Activated naive CD4-positive, alpha-beta T cell treated with anti-CD3 and anti-CD28 coated beads, Interleukin-2, amount 10 ng/mL, durations not matched to agents 7 days and 5 days (primary cell): ENCODE measurements at regions not wholly inside any gene's neighbourhood (a gene's known extent, or its start where the extent isn't known, plus 50 kb on each side); places are given as distances from the start of the nearest gene placed in this dataset.
"Not testable (repeated sequence)": the region's sequence is repeated elsewhere in the genome, so short reads cannot be mapped to it uniquely, and the experiment has no call there.

Source experiments
- CTCF ChIA-PET: fragments of 350-600 bp; sonication (Branson Sonifier 250); formaldehyde crosslinking; loops from one replicate; lab custom pipeline; 2021; ENCODE audit warnings: antibody characterized with exemption; lab: Charles Lee
- DNase-seq: peaks from one replicate; pipeline ENCODE4 v3.0.0-alpha.2; 2020
- H3K27ac Mint-ChIP-seq: one replicate; pipeline ENCODE4 v1.8.0; 2021; ENCODE audit warnings: mild to moderate bottlenecking, moderate library complexity, mixed read lengths
- H3K27me3 Mint-ChIP-seq: one replicate; pipeline ENCODE4 v1.8.0; 2021; ENCODE audit warnings: mild to moderate bottlenecking, mixed read lengths
- H3K36me3 Mint-ChIP-seq: one replicate; pipeline ENCODE4 v1.8.0; 2021; ENCODE audit warnings: mixed read lengths
- H3K4me1 Mint-ChIP-seq: one replicate; pipeline ENCODE4 v1.8.0; 2021; ENCODE audit warnings: mixed read lengths
- H3K4me3 Mint-ChIP-seq: one replicate; pipeline ENCODE4 v1.8.0; 2021; ENCODE audit warnings: mild to moderate bottlenecking, moderate library complexity, mixed read lengths
- H3K9me3 Mint-ChIP-seq: one replicate; pipeline ENCODE4 v1.8.0; 2021; ENCODE audit warnings: mixed read lengths

GRCh38 chr1:30014031-30014430, 709.4 kb downstream of the MATN1 start:
- H3K27me3 Mint-ChIP-seq = no peaks in the 10 kb centered on the region
- H3K27ac Mint-ChIP-seq = no peak overlapping the region
- H3K9me3 Mint-ChIP-seq = no peaks in the 10 kb centered on the region
- H3K4me1 Mint-ChIP-seq = peaks cover 2% of the 10 kb centered on the region
- no peak overlapping the region for H3K4me3 Mint-ChIP-seq
- no peaks in the 10 kb centered on the region for H3K36me3 Mint-ChIP-seq
- no peak for DNase-seq
- CTCF ChIA-PET = no interaction called here

DNA sequence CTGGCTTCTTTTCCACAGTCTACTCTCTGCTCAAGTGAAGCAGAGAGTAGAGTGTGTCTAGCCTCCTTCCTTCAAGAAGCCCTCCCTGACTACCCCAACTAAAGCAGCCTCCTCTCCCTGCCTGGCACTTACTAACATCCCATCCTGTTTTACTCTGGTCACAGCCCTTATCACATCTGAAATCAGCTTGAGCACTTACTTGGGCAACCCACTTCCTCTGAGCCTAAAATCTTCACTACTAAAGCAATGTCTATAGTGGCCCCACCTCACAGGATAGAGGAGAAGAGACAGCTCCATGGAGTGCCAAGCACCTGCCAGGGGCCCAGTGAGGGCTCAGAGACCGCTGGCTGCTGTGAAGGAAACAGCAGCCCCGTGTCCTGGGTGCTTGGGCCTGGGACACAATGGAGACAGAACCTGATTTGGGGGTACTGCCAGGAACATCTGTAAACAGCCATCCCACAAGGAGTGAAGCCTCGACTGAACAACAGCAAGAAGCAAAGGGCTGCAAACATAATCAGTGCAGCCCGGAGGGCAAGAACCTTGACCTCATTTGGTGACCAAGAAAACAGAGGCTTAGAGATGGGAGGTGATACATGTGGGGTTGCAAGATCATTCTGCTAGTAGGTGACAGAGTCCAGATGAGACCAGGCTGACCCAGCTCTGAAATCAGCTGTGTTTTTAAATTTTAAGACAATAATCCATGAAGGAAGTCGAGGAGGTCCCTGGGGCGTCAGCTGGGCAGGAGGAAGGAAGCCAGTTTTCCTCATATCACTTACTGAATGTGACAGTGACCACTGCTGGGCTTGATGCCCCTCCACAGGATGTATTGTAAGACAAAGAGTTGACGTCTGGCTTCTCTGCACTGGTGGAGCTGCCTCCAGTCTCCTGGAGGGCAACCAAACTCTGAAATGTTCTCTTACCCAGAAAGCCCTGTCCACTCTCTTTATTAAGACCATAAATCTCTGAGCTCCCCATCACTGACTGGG, 710.6 kb downstream of the MATN1 start:
- Mint-ChIP-seq H3K27me3 (no peaks in the 10 kb centered on the region), H3K9me3 (no peaks in the 10 kb centered on the region), H3K4me3 (no peak overlapping the region), H3K36me3 (no peaks in the 10 kb centered on the region), H3K27ac (no peak overlapping the region), H3K4me1 (peaks cover 2% of the 10 kb centered on the region)
- CTCF ChIA-PET = no interaction called here
- no peak for DNase-seq

DNA sequence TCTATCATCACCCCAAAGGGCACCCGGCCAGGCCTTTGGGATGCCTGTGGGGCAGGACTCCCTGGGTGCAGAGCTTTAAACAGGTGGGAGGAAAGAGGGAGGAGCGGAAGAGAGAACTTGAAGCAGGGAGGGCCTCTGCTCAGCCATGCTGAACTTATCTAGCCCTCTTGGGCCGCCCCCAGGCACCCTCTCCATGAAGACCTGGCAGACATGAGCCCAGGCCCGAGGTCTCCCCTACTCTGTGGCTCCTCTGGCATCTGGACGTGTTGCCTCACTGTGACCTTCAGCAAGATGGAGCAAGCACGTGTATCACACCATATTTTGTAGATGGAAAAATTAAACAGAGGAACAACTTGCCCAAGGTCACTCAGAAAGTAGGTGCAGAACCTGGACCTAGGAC, 711.4 kb downstream of the MATN1 start:
- H3K4me3 Mint-ChIP-seq = no peak overlapping the region
- CTCF ChIA-PET = no interaction called here
- no peak overlapping the region for H3K27ac Mint-ChIP-seq
- DNase-seq = no peak
- H3K27me3 Mint-ChIP-seq = no peaks in the 10 kb centered on the region
- no peaks in the 10 kb centered on the region for H3K36me3 Mint-ChIP-seq
- H3K4me1 Mint-ChIP-seq = peaks cover 2% of the 10 kb centered on the region
- no peaks in the 10 kb centered on the region for H3K9me3 Mint-ChIP-seq

DNA sequence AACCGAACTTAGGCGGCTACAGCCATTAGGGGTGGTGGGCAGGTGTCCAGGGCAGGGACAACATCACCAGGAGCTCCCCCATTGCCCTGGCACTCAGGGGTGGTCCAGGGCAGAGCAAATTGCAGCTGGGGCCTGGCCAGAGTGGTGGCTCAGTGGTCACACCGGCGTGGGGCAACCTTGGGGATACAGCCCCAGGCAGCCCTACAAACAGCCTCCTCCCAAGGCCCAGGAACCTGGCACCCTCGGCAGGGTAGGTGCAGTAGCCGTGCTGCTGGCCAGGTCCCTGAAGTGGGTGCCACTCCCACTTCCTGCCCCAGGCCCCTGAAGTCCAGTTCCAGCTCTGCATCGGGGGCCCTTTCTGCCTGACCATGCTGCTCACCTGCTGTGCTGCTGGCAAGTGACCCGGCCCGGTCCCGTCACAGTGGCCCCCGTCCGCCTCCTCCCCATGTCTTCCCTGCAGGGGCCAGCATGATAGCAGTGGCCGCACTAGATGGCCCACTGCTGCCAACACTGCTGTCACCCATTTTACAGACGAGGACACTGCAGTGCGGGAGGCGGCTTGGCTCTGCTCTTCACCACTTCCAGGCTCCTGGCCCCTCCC, 712.8 kb downstream of the MATN1 start:
- peaks cover 2% of the 10 kb centered on the region for H3K4me1 Mint-ChIP-seq
- H3K4me3 Mint-ChIP-seq = no peak overlapping the region
- no peaks in the 10 kb centered on the region for H3K9me3 Mint-ChIP-seq
- CTCF ChIA-PET = no interaction called here
- H3K27ac Mint-ChIP-seq = no peak overlapping the region
- no peaks in the 10 kb centered on the region for H3K36me3 Mint-ChIP-seq
- H3K27me3 Mint-ChIP-seq = no peaks in the 10 kb centered on the region
- no peak for DNase-seq

- no peak overlapping the region for H3K4me3 Mint-ChIP-seq
- no peaks in the 10 kb centered on the region for H3K36me3 Mint-ChIP-seq
- DNase-seq = no peak
- CTCF ChIA-PET = no interaction called here
- peaks cover 2% of the 10 kb centered on the region for H3K4me1 Mint-ChIP-seq
- H3K27ac Mint-ChIP-seq = no peak overlapping the region
- H3K27me3 Mint-ChIP-seq = no peaks in the 10 kb centered on the region
- H3K9me3 Mint-ChIP-seq = no peaks in the 10 kb centered on the region
Measured at GRCh38 chr1:30009720-30010119, 713.7 kb downstream of the MATN1 start.

DNA sequence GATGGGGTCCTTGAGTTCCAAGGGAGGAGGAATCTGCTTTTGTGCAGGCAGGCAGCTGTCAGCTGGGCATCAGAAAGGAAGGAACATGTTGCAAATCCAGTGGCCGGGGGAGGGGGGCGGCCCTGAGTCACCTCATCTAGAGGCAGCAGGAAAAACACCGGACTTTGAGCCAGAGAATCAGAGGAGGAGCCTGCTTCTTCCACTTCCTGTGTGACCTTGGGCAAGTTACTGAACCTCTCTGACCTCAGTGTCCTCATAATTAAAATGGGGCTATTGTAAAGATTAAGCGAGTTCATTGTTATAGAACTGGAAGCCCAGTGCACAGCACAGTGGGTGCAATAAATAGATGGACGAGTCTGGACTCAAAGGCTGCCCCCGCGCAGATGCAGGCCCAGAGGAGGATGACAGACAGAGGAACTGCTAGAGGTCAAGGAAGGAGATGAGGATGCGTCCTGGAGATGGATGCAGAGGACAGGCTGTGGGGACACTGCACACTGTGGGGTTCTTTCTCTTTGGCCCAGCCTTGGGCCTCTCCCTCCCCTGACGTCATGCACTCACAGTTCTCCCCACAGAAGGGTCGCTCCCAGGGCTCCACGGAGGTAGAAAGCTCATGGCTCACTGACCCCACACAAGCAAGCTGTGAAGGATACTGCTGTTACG, 714.3 kb downstream of the MATN1 start:
- H3K27ac Mint-ChIP-seq = no peak overlapping the region
- no peaks in the 10 kb centered on the region for H3K36me3 Mint-ChIP-seq
- H3K27me3 Mint-ChIP-seq = no peaks in the 10 kb centered on the region
- peaks cover 2% of the 10 kb centered on the region for H3K4me1 Mint-ChIP-seq
- CTCF ChIA-PET = no interaction called here
- no peaks in the 10 kb centered on the region for H3K9me3 Mint-ChIP-seq
- no peak for DNase-seq
- H3K4me3 Mint-ChIP-seq = no peak overlapping the region

GRCh38 chr1:30008372-30008997, 714.9 kb downstream of the MATN1 start:
- Mint-ChIP-seq H3K9me3 (no peaks in the 10 kb centered on the region), H3K27ac (no peak overlapping the region), H3K27me3 (no peaks in the 10 kb centered on the region), H3K36me3 (no peaks in the 10 kb centered on the region), H3K4me3 (no peak overlapping the region), H3K4me1 (peaks cover 2% of the 10 kb centered on the region)
- CTCF ChIA-PET = no interaction called here
- DNase-seq = no peak

GRCh38 chr1:30005972-30006619, 717.3 kb downstream of the MATN1 start:
- Mint-ChIP-seq H3K27me3 (no peaks in the 10 kb centered on the region), H3K4me1 (no peaks in the 10 kb centered on the region), H3K9me3 (no peaks in the 10 kb centered on the region), H3K36me3 (no peaks in the 10 kb centered on the region), H3K4me3 (no peak overlapping the region), H3K27ac (no peak overlapping the region)
- CTCF ChIA-PET = no interaction called here
- DNase-seq = no peak

DNA sequence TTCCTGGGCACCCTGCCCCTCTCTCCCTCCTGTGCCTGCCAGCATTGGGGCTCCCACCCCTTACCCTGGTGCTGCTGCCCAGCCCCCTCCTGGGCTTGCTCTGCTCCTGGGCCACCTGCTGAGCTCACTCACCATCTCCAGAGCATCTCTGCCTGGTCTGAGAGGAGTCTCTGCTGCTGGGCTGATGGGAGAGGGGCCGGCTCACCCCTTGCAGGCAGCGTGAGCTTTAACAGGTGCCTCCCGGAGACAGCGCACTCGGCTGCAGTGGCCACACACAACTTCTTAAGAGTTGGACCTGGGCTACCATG, 721.7 kb downstream of the MATN1 start:
- Mint-ChIP-seq H3K27me3 (no peaks in the 10 kb centered on the region), H3K4me1 (no peaks in the 10 kb centered on the region), H3K27ac (no peak overlapping the region), H3K9me3 (no peaks in the 10 kb centered on the region), H3K36me3 (no peaks in the 10 kb centered on the region), H3K4me3 (no peak overlapping the region)
- no peak for DNase-seq
- CTCF ChIA-PET = no interaction called here

DNA sequence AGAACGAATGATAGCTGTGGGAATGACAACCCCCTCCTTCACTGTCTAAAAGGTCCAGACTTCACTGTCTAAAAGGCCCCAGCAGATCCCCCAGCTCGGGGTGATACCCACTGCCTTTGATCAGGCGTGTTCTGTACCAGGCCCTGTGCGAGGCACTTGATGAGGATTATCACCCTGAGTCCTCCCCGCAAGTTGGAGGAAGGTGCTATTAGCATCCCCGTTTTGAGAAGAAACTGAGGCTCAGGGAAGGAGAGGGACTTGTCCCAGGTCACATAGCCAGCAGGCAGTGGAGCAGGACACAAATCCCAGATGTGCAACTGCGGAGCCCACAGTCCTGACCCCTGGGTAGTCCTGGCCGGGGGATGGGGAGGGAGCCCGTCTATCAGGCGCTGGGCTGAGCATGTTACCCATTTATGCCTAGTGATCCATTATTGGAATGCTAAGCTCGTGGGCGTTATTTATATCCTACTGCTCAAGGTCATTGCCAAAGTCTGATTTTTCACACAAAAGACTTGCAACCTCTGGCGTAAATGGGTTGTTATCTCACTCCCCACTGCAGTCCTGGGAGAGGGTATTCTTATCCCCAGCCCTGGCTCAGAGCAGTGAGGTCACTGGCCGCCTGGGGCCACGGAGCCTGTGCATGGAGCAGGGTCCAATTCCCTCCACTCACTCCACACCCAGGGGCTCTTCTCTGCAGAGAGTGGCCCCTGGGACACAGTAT, 722.2 kb downstream of the MATN1 start:
- DNase-seq = no peak
- no peaks in the 10 kb centered on the region for H3K4me1 Mint-ChIP-seq

GRCh38 chr1:30000266-30000665, 723.1 kb downstream of the MATN1 start:
- no peak overlapping the region for H3K4me3 Mint-ChIP-seq
- no peaks in the 10 kb centered on the region for H3K9me3 Mint-ChIP-seq
- CTCF ChIA-PET = no interaction called here
- no peak for DNase-seq
- H3K4me1 Mint-ChIP-seq = no peaks in the 10 kb centered on the region
- no peaks in the 10 kb centered on the region for H3K27me3 Mint-ChIP-seq
- no peak overlapping the region for H3K27ac Mint-ChIP-seq
- H3K36me3 Mint-ChIP-seq = no peaks in the 10 kb centered on the region

More for the DNA sequence above, 722.2 kb downstream of the MATN1 start:
- H3K36me3 Mint-ChIP-seq = no peaks in the 10 kb centered on the region
- H3K9me3 Mint-ChIP-seq = no peaks in the 10 kb centered on the region
- H3K27ac Mint-ChIP-seq = no peak overlapping the region
- H3K27me3 Mint-ChIP-seq = no peaks in the 10 kb centered on the region
- no peak overlapping the region for H3K4me3 Mint-ChIP-seq
- CTCF ChIA-PET = no interaction called here

GRCh38 chr1:29999595-29999994, 723.8 kb downstream of the MATN1 start:
- CTCF ChIA-PET = no interaction called here
- H3K27me3 Mint-ChIP-seq = no peaks in the 10 kb centered on the region
- no peak overlapping the region for H3K4me3 Mint-ChIP-seq
- no peak overlapping the region for H3K27ac Mint-ChIP-seq
- H3K36me3 Mint-ChIP-seq = no peaks in the 10 kb centered on the region
- H3K4me1 Mint-ChIP-seq = no peaks in the 10 kb centered on the region
- DNase-seq = no peak
- peaks cover 5% of the 10 kb centered on the region for H3K9me3 Mint-ChIP-seq

DNA sequence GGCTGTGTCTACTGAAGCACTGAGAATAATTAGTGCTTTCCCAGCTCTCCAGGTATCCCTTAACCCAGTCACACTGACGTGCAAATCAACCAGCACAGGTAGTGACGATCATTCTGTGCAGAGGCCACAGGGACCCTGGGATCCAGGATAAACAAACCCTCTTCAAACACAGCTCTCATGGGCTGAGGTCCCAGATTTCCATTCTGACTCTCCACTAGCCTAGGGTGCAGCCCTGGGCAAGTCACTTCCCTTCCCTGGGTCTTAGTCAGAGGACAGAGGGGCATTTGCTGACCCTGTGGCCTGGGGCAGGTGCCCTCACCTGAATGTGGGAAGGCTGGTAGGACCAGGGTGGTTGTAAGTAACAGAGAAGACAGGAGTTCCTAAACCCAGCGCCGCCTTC, 724.7 kb downstream of the MATN1 start:
- Mint-ChIP-seq H3K4me1 (no peaks in the 10 kb centered on the region), H3K4me3 (no peak overlapping the region), H3K9me3 (peaks cover 9% of the 10 kb centered on the region), H3K27ac (no peak overlapping the region), H3K36me3 (no peaks in the 10 kb centered on the region), H3K27me3 (no peaks in the 10 kb centered on the region)
- DNase-seq = no peak
- CTCF ChIA-PET = no interaction called here

DNA sequence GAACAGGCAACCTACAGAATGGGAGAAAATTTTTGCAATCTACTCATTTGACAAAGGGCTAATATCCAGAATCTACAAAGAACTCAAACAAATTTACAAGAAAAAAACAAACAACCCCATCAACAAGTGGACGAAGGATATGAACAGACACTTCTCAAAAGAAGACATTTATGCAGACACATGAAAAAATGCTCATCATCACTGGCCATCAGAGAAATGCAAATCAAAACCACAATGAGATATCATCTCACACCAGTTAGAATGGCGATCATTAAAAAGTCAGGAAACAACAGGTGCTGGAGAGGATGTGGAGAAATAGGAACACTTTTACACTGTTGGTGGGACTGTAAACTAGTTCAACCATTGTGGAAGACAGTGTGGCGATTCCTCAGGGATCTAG, 725.6 kb downstream of the MATN1 start:
- CTCF ChIA-PET, H3K27ac Mint-ChIP-seq, H3K27me3 Mint-ChIP-seq, DNase-seq, H3K4me3 Mint-ChIP-seq, H3K4me1 Mint-ChIP-seq, H3K36me3 Mint-ChIP-seq: not testable (repeated sequence)
- H3K9me3 Mint-ChIP-seq = peaks cover 16% of the 10 kb centered on the region
